HUES48 (cell line): ENCODE measurements at regions not wholly inside any gene's neighbourhood (a gene's known extent, or its start where the extent isn't known, plus 50 kb on each side); places are given as distances from the start of the nearest gene placed in this dataset.

ENCODE experiments used
- H3K27ac ChIP-seq: one replicate; pipeline ENCODE4 v1.7.0; 2013; ENCODE audit warnings: low read depth, low read length, inconsistent platforms
- H3K27me3 ChIP-seq: 2 replicates; pipeline ENCODE4 v1.6.1; 2013; ENCODE audit warnings: mild to moderate bottlenecking, low read length; ENCODE audit not compliant: control insufficient read depth, insufficient read depth
- H3K36me3 ChIP-seq: 2 replicates; pipeline ENCODE4 v1.6.1; 2013; ENCODE audit warnings: low read length; ENCODE audit not compliant: control insufficient read depth, insufficient read depth
- H3K4me1 ChIP-seq: 2 replicates; pipeline ENCODE4 v1.6.1; 2013; ENCODE audit warnings: mild to moderate bottlenecking, low read length; ENCODE audit not compliant: control insufficient read depth, insufficient read depth
- H3K4me3 ChIP-seq: 2 replicates; pipeline ENCODE4 v1.5.1; 2013; ENCODE audit warnings: mild to moderate bottlenecking, low read depth, low read length
- H3K9ac ChIP-seq: 2 replicates; pipeline ENCODE4 v1.6.1; 2013; ENCODE audit warnings: mild to moderate bottlenecking, low read depth, low read length, moderate library complexity
- H3K9me3 ChIP-seq: 2 replicates; pipeline ENCODE4 v1.6.1; 2013; ENCODE audit warnings: low read length; ENCODE audit not compliant: control insufficient read depth, insufficient read depth

GRCh38 chr16:48836067-48836466 is 226.1 kb upstream of the N4BP1 start:
- H3K9me3 ChIP-seq, result no peaks in the 10 kb centered on the region
- H3K4me1 ChIP-seq, result peaks cover 5% of the 10 kb centered on the region; the same call in 1 of the 2 replicates
- H3K9ac ChIP-seq, result no peak overlapping the region
- H3K27ac ChIP-seq, result no peak overlapping the region
- no peaks in the 10 kb centered on the region for H3K36me3 ChIP-seq
- no peak overlapping the region for H3K4me3 ChIP-seq
- no peaks in the 10 kb centered on the region for H3K27me3 ChIP-seq

- no peak overlapping the region for H3K4me3 ChIP-seq
- H3K4me1 ChIP-seq, result peaks cover 9% of the 10 kb centered on the region; the same call in 1 of the 2 replicates
- H3K27ac ChIP-seq, result no peak overlapping the region
- no peaks in the 10 kb centered on the region for H3K9me3 ChIP-seq
- H3K9ac ChIP-seq, result no peak overlapping the region
- H3K36me3 ChIP-seq, result no peaks in the 10 kb centered on the region
- H3K27me3 ChIP-seq, result no peaks in the 10 kb centered on the region
Measured at GRCh38 chr16:48834576-48834975, 224.6 kb upstream of the N4BP1 start.

- no peaks in the 10 kb centered on the region for H3K36me3 ChIP-seq
- no peaks in the 10 kb centered on the region for H3K27me3 ChIP-seq
- H3K4me3 ChIP-seq, result no peak overlapping the region
- H3K27ac ChIP-seq, result no peak overlapping the region
- H3K4me1 ChIP-seq, result peaks cover 9% of the 10 kb centered on the region; the same call in 1 of the 2 replicates
- H3K9ac ChIP-seq, result no peak overlapping the region
- H3K9me3 ChIP-seq, result no peaks in the 10 kb centered on the region
Measured at GRCh38 chr16:48833461-48833860, 223.5 kb upstream of the N4BP1 start.

GRCh38 chr16:48831076-48831722 is 221.2 kb upstream of the N4BP1 start:
- H3K9me3 ChIP-seq, result no peaks in the 10 kb centered on the region
- no peak overlapping the region for H3K27ac ChIP-seq
- no peak overlapping the region for H3K9ac ChIP-seq
- H3K4me3 ChIP-seq, result no peak overlapping the region
- H3K4me1 ChIP-seq, result peaks cover 9% of the 10 kb centered on the region; the same call in 1 of the 2 replicates
- H3K36me3 ChIP-seq, result no peaks in the 10 kb centered on the region
- H3K27me3 ChIP-seq, result no peaks in the 10 kb centered on the region

GRCh38 chr16:48829336-48830310 is 219.6 kb upstream of the N4BP1 start:
- Histone ChIP-seq H3K4me1 (peaks cover 9% of the 10 kb centered on the region; the same call in 1 of the 2 replicates), H3K9me3 (no peaks in the 10 kb centered on the region), H3K9ac (no peak overlapping the region), H3K36me3 (no peaks in the 10 kb centered on the region), H3K27ac (no peak overlapping the region), H3K4me3 (no peak overlapping the region), H3K27me3 (no peaks in the 10 kb centered on the region)

GRCh38 chr16:48824271-48824670 is 214.3 kb upstream of the N4BP1 start:
- Histone ChIP-seq H3K9me3 (no peaks in the 10 kb centered on the region), H3K27me3 (no peaks in the 10 kb centered on the region; the same call in 1 of the 2 replicates), H3K4me3 (no peak overlapping the region), H3K9ac (no peak overlapping the region), H3K36me3 (no peaks in the 10 kb centered on the region), H3K4me1 (no peaks in the 10 kb centered on the region), H3K27ac (no peak overlapping the region)

- Histone ChIP-seq H3K9me3 (no peaks in the 10 kb centered on the region), H3K27me3 (no peaks in the 10 kb centered on the region; the same call in 1 of the 2 replicates), H3K9ac (no peak overlapping the region), H3K27ac (no peak overlapping the region), H3K4me1 (no peaks in the 10 kb centered on the region), H3K36me3 (no peaks in the 10 kb centered on the region), H3K4me3 (no peak overlapping the region)
Measured at GRCh38 chr16:48822431-48822830, 212.5 kb upstream of the N4BP1 start.

DNA sequence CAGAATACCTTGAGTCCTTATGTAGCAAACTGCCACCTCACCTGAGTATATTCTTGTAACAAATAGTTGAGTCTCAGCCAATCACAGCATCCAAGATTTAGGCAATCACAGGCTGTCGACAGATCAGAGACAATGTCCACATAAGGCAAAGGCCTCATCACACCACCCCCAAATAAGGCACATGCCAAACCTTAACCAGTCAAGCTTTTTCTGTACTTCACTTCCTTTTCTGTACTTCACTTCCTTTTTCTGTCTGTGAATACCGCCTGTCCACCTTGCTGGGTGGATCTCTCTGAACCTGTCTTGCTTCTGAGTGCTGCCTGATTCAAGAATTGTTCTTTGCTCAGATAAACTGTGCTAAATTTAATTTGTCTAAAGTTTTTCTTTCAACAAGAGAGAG is 210.4 kb upstream of the N4BP1 start:
- Histone ChIP-seq H3K4me3 (no peak overlapping the region), H3K27ac (no peak overlapping the region), H3K4me1 (no peaks in the 10 kb centered on the region), H3K36me3 (no peaks in the 10 kb centered on the region), H3K9me3 (no peaks in the 10 kb centered on the region), H3K27me3 (no peaks in the 10 kb centered on the region; the same call in 1 of the 2 replicates), H3K9ac (no peak overlapping the region)

- no peaks in the 10 kb centered on the region; the same call in 1 of the 2 replicates for H3K27me3 ChIP-seq
- H3K9ac ChIP-seq, result no peak overlapping the region
- H3K4me1 ChIP-seq, result no peaks in the 10 kb centered on the region
- H3K9me3 ChIP-seq, result no peaks in the 10 kb centered on the region
- no peak overlapping the region for H3K27ac ChIP-seq
- H3K4me3 ChIP-seq, result no peak overlapping the region
- no peaks in the 10 kb centered on the region for H3K36me3 ChIP-seq
Measured at GRCh38 chr16:48818257-48818656, 208.3 kb upstream of the N4BP1 start.

DNA sequence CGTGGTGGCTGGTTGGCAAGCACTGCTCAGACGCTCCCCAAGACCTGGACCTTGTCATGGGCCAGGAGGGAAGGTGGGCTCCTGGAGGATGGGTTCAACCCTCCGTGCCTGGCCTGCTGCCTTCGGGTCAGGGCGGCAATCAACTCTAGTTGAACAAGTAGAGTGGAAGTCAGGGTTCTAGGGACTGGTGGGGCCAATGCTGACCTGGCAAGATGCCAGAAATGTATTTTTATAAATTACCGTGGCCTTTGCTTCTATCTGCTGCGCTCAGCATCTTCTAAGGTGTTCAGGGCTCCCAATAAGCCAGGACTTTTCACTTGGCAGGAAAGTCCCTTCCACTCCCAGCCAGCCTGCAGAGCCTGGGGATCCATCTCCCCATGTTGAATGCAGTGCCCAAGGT is 207.1 kb upstream of the N4BP1 start:
- Histone ChIP-seq H3K27ac (no peak overlapping the region), H3K4me3 (no peak overlapping the region), H3K36me3 (no peaks in the 10 kb centered on the region), H3K9me3 (no peaks in the 10 kb centered on the region), H3K27me3 (peaks cover 6% of the 10 kb centered on the region), H3K4me1 (peaks cover 2% of the 10 kb centered on the region; the same call in 1 of the 2 replicates), H3K9ac (no peak overlapping the region)

DNA sequence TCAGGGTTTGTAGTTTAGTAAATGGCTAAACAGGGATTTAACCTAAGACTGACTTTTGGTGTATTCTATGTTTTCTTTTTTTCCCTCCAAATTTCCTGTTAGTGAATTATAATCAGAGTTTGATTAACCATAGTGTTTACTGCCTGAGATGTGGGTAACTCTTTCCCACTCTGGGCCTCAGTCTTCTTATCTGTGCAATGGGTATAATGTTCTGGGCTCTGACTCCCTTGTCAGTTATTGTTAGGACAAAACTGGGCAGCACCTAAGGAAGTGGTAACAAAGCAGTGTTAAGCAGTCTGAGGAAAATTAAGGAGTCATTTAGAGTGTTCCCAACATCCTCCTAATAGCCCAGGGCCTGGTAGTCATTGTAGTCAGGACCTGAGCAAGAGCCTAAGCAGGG is 206.4 kb upstream of the N4BP1 start:
- Histone ChIP-seq H3K36me3 (no peaks in the 10 kb centered on the region), H3K4me1 (peaks cover 6% of the 10 kb centered on the region), H3K9me3 (no peaks in the 10 kb centered on the region), H3K27me3 (peaks cover 12% of the 10 kb centered on the region), H3K4me3 (no peak overlapping the region), H3K27ac (no peak overlapping the region), H3K9ac (no peak overlapping the region)
